ENCODE measurements at regions not wholly inside any gene's neighbourhood (a gene's known extent, or its start where the extent isn't known, plus 50 kb on each side); places are given as distances from the start of the nearest gene placed in this dataset.

GRCh38 chr14:25358330-25358729 lies 308.4 kb upstream of the STXBP6 start:
- H3K27me3 ChIP-seq = no peaks in the 10 kb centered on the region
- no peak overlapping the region for H3K4me3 ChIP-seq
- no peaks in the 10 kb centered on the region for H3K9me3 ChIP-seq
- no peaks in the 10 kb centered on the region for H3K36me3 ChIP-seq
- DNase-seq (ENCODE audit: low spot score in 2 of 2) = no peak
- WGBS, 2 donors = 81 to 85% methylated on average over 1 of the region's 1 CpG
- TF ChIP-seq EP300 (IDR thresholded peaks at IDR 0.05) (no peak), CTCF (IDR thresholded peaks at IDR 0.05) (no peak), POLR2A (IDR thresholded peaks at IDR 0.05) (no peak)
- no peaks in the 10 kb centered on the region for H3K4me1 ChIP-seq
- no peak overlapping the region for H3K27ac ChIP-seq

GRCh38 chr14:25351269-25351668 lies 301.3 kb upstream of the STXBP6 start:
- no peaks in the 10 kb centered on the region for H3K9me3 ChIP-seq
- H3K4me3 ChIP-seq = no peak overlapping the region
- H3K4me1 ChIP-seq = no peaks in the 10 kb centered on the region
- no peak for TF ChIP-seq EP300 (IDR thresholded peaks at IDR 0.05)
- no peak overlapping the region for H3K27ac ChIP-seq
- WGBS, 2 donors = 86 to 89% methylated on average over 4 of the region's 4 CpGs
- no peaks in the 10 kb centered on the region for H3K27me3 ChIP-seq
- no peak for DNase-seq (ENCODE audit: low spot score in 2 of 2)
- H3K36me3 ChIP-seq = no peaks in the 10 kb centered on the region

DNA sequence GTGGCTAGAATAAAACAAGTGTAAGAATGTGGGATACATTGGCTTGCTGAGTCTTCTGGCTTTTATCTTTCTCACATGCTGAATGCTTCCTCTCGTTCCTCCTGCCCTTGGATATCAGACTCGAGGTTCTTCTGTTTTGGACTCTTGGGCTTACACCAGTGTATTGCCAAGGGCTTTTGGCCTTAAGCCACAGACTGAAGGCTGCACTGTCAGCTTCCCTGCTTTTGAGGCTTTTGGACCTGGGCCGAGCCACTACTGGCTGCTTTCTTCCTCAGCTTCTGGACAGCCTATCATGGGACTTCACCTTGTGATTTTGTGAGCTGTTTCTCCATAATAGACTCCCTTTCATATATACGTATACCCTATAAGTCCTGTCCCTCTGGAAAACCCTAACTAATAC lies 300.9 kb upstream of the STXBP6 start:
- no peaks in the 10 kb centered on the region for H3K9me3 ChIP-seq
- H3K4me3 ChIP-seq = no peak overlapping the region
- TF ChIP-seq EP300 (IDR thresholded peaks at IDR 0.05) (no peak), CTCF (IDR thresholded peaks at IDR 0.05) (no peak), POLR2A (IDR thresholded peaks at IDR 0.05) (no peak)

DNA sequence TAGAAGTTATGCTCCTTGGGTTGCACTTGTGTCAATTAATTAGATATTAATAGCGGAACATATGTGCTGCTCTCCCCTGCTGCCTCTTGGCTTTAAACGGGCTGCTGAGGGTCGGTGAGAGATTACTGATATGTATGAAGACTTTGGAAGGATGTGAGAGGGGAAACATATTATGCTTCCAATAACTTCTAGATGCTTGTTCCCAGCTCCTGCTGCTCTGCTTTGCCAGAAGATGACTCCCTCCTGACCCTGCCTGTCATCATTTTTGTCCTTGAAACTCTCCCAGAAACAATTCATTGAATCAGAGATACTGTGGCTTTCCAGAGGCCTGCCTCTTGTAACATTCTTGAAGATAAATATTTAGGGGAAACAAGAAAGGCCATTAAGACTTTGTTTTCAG lies 300.1 kb upstream of the STXBP6 start:
- WGBS, 2 donors = 76 to 81% methylated on average over 3 of the region's 3 CpGs
- Histone ChIP-seq H3K36me3 (no peaks in the 10 kb centered on the region), H3K4me1 (no peaks in the 10 kb centered on the region), H3K27ac (no peak overlapping the region), H3K9me3 (peaks cover 0 to 3% (median 0%) of the 10 kb centered on the region in 4 donors), H3K4me3 (no peak overlapping the region), H3K27me3 (no peaks in the 10 kb centered on the region)
- no peak for TF ChIP-seq CTCF (IDR thresholded peaks at IDR 0.05)
- no peak for TF ChIP-seq EP300 (IDR thresholded peaks at IDR 0.05)
- TF ChIP-seq POLR2A (IDR thresholded peaks at IDR 0.05) = no peak
- DNase-seq (ENCODE audit: low spot score in 2 of 2) = no peak

More for the DNA sequence above, 300.9 kb upstream of the STXBP6 start:
- 70 to 73% methylated on average over 4 of the region's 4 CpGs for WGBS, 2 donors
- no peak overlapping the region for H3K27ac ChIP-seq
- H3K4me1 ChIP-seq = no peaks in the 10 kb centered on the region
- DNase-seq (ENCODE audit: low spot score in 2 of 2) = no peak
- H3K36me3 ChIP-seq = no peaks in the 10 kb centered on the region
- H3K27me3 ChIP-seq = no peaks in the 10 kb centered on the region

- Histone ChIP-seq H3K4me1 (no peaks in the 10 kb centered on the region), H3K9me3 (peaks cover 0 to 11% (median 0%) of the 10 kb centered on the region in 4 donors), H3K4me3 (no peak overlapping the region), H3K27me3 (no peaks in the 10 kb centered on the region), H3K36me3 (no peaks in the 10 kb centered on the region), H3K27ac (no peak overlapping the region)
- no peak for DNase-seq (ENCODE audit: low spot score in 2 of 2)
- WGBS, 2 donors = 74 to 81% methylated on average over 1 of the region's 1 CpG
- TF ChIP-seq EP300 (IDR thresholded peaks at IDR 0.05) (no peak), CTCF (IDR thresholded peaks at IDR 0.05) (no peak), POLR2A (IDR thresholded peaks at IDR 0.05) (no peak)
Observed at GRCh38 chr14:25349269-25349668, 299.3 kb upstream of the STXBP6 start.

DNA sequence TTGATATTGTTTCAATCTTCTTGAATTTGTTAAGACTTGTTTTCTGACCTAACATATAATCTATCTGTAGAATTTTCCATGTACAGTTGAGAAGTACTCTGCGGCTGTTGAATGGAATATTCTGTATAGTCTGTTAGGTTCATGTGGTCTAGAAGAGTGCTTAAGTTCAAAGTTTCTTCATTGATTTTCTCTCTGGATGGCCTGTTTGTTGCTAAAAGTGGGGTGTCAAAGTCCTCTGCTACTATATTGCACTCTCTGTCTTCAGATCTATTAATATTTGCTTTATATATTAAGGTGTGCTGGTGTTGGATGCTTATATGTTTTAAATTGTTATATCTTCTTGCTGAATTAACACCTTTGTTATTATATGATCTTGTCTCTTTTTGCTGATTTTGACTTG lies 290.9 kb upstream of the STXBP6 start:
- no peaks in the 10 kb centered on the region for H3K27me3 ChIP-seq
- H3K4me3 ChIP-seq = no peak overlapping the region
- TF ChIP-seq EP300 (IDR thresholded peaks at IDR 0.05) (no peak), CTCF (IDR thresholded peaks at IDR 0.05) (no peak), POLR2A (IDR thresholded peaks at IDR 0.05) (no peak)
- no peaks in the 10 kb centered on the region for H3K36me3 ChIP-seq
- 93 to 96% methylated on average over 1 of the region's 1 CpG for WGBS, 2 donors
- DNase-seq (ENCODE audit: low spot score in 2 of 2) = no peak
- H3K27ac ChIP-seq = no peak overlapping the region
- H3K4me1 ChIP-seq = no peaks in the 10 kb centered on the region
- peaks cover 0 to 29% (median 0%) of the 10 kb centered on the region in 4 donors for H3K9me3 ChIP-seq

All from tibial nerve (tissue), 4 donors.